WTC11 (cell line): ENCODE measurements at regions not wholly inside any gene's neighbourhood (a gene's known extent, or its start where the extent isn't known, plus 50 kb on each side); places are given as distances from the start of the nearest gene placed in this dataset.

ENCODE experiments used
- ATAC-seq: fragments of 200-7000 bp; cut with Tn5 transposase; 2 replicates; pipeline ENCODE4 v1.10.0; 2021; ENCODE audit warnings: mild to moderate bottlenecking, moderate library complexity
- CTCF ChIA-PET: fragments of 300-600 bp; sonication (Branson Sonifier 250); formaldehyde crosslinking; loops from one replicate; lab custom pipeline; 2021; ENCODE audit warnings: antibody characterized with exemption; lab: Charles Lee
- POLR2A ChIA-PET: fragments of 350-600 bp; sonication (Branson Sonifier 250); formaldehyde crosslinking; loops from one replicate; lab custom pipeline; 2021; ENCODE audit warnings: antibody characterized with exemption; lab: Charles Lee
- DNase-seq: peaks from one replicate; pipeline ENCODE4 v3.0.0; 2021; ENCODE audit warnings: low spot score
- H3K27ac Mint-ChIP-seq: 2 replicates; pipeline ENCODE4 v1.8.0; 2021; ENCODE audit warnings: mixed read lengths
- H3K27me3 Mint-ChIP-seq: 2 replicates; pipeline ENCODE4 v1.8.0; 2021; ENCODE audit warnings: low read depth, mild to moderate bottlenecking, moderate library complexity, mixed read lengths
- H3K36me3 Mint-ChIP-seq: 2 replicates; pipeline ENCODE4 v1.8.0; 2021; ENCODE audit warnings: mixed read lengths
- H3K4me1 Mint-ChIP-seq: 2 replicates; pipeline ENCODE4 v1.8.0; 2022; ENCODE audit warnings: mixed read lengths
- H3K4me3 Mint-ChIP-seq: 2 replicates; pipeline ENCODE4 v1.8.0; 2021; ENCODE audit warnings: mild to moderate bottlenecking, moderate library complexity, mixed read lengths
- H3K9me3 Mint-ChIP-seq: 2 replicates; pipeline ENCODE4 v1.8.0; 2021; ENCODE audit warnings: mixed read lengths
- AFF4 ChIP-seq: sonication (generic); formaldehyde crosslinking; IDR thresholded peaks from 2 replicates; pipeline ENCODE4 v1.8.1; 2023; ENCODE audit warnings: mild to moderate bottlenecking, missing genetic modification reagents, borderline replicate concordance
- ATF1 ChIP-seq: sonication (generic); formaldehyde crosslinking; IDR thresholded peaks from 2 replicates; pipeline ENCODE4 v1.8.1; 2023; ENCODE audit warnings: mild to moderate bottlenecking, moderate library complexity, missing genetic modification reagents
- ATF6 ChIP-seq: sonication (generic); formaldehyde crosslinking; IDR thresholded peaks from 2 replicates; pipeline ENCODE4 v1.8.1; 2023; ENCODE audit warnings: mild to moderate bottlenecking, missing genetic modification reagents
- CDX4 ChIP-seq: fragments of 250-450 bp; sonication (Bioruptor Pico); IDR thresholded peaks from 2 replicates; pipeline ENCODE4 v1.9.0; 2021; ENCODE audit warnings: moderate library complexity, mild to moderate bottlenecking, inconsistent platforms, borderline replicate concordance
- CREB1 ChIP-seq: sonication (generic); formaldehyde crosslinking; IDR thresholded peaks from 2 replicates; pipeline ENCODE4 v1.8.0; 2023; ENCODE audit warnings: mild to moderate bottlenecking, missing genetic modification reagents
- CREM ChIP-seq: sonication (generic); formaldehyde crosslinking; IDR thresholded peaks from 2 replicates; pipeline ENCODE4 v1.8.1; 2022; ENCODE audit warnings: mild to moderate bottlenecking, missing genetic modification reagents, moderate library complexity
- CTCF ChIP-seq: fragments of 200-600 bp; IDR thresholded peaks from 2 replicates; pipeline ENCODE4 v1.8.0; 2022; ENCODE audit warnings: antibody characterized with exemption
- ELF4 ChIP-seq: sonication (generic); formaldehyde crosslinking; IDR thresholded peaks from 2 replicates; pipeline ENCODE4 v1.8.1; 2022; ENCODE audit warnings: low read depth, mild to moderate bottlenecking, moderate library complexity, missing genetic modification reagents
- FOXJ3 ChIP-seq: sonication (generic); formaldehyde crosslinking; IDR thresholded peaks from 2 replicates; pipeline ENCODE4 v1.9.0; 2021; ENCODE audit warnings: missing genetic modification reagents, mild to moderate bottlenecking, borderline replicate concordance
- FOXP1 ChIP-seq: sonication (generic); formaldehyde crosslinking; IDR thresholded peaks from 2 replicates; pipeline ENCODE4 v1.8.0; 2022; ENCODE audit warnings: missing genetic modification reagents, mild to moderate bottlenecking, moderate library complexity, borderline replicate concordance
- HMGXB4 ChIP-seq: sonication (generic); formaldehyde crosslinking; IDR thresholded peaks from 2 replicates; pipeline ENCODE4 v1.8.1; 2023; ENCODE audit warnings: mild to moderate bottlenecking, moderate library complexity, missing genetic modification reagents
- IRF2 ChIP-seq: sonication (generic); formaldehyde crosslinking; IDR thresholded peaks from 2 replicates; pipeline ENCODE4 v1.8.0; 2022; ENCODE audit warnings: low read depth, missing genetic modification reagents, borderline replicate concordance
- MYBL2 ChIP-seq: sonication (generic); formaldehyde crosslinking; IDR thresholded peaks from 2 replicates; pipeline ENCODE4 v1.8.1; 2023; ENCODE audit warnings: mild to moderate bottlenecking, moderate library complexity, missing genetic modification reagents
- NR1H2 ChIP-seq: sonication (generic); formaldehyde crosslinking; IDR thresholded peaks from 2 replicates; pipeline ENCODE4 v1.9.0; 2021; ENCODE audit warnings: mild to moderate bottlenecking, moderate library complexity, missing genetic modification reagents
- PRRX2 ChIP-seq: fragments of 250-450 bp; sonication (Bioruptor Pico); IDR thresholded peaks from 2 replicates; pipeline ENCODE4 v1.8.0; 2021; ENCODE audit warnings: mild to moderate bottlenecking
- RELA ChIP-seq: sonication (generic); formaldehyde crosslinking; IDR thresholded peaks from 2 replicates; pipeline ENCODE4 v1.8.1; 2022; ENCODE audit warnings: missing genetic modification reagents, mild to moderate bottlenecking, borderline replicate concordance
- SOX15 ChIP-seq: fragments of 250-450 bp; sonication (Bioruptor Pico); IDR thresholded peaks from 2 replicates; pipeline ENCODE4 v1.9.0; 2021; ENCODE audit warnings: mild to moderate bottlenecking
- SP1 ChIP-seq: sonication (generic); formaldehyde crosslinking; conservative IDR thresholded peaks from 2 replicates; pipeline ENCODE4 v1.8.1; 2022; ENCODE audit warnings: missing genetic modification reagents
- STAT6 ChIP-seq: sonication (generic); formaldehyde crosslinking; conservative IDR thresholded peaks from 2 replicates; pipeline ENCODE4 v1.8.1; 2023; ENCODE audit warnings: mild to moderate bottlenecking, low read depth, missing genetic modification reagents, moderate library complexity
- ZNF232 ChIP-seq: sonication (generic); formaldehyde crosslinking; IDR thresholded peaks from 2 replicates; pipeline ENCODE4 v1.8.0; 2022; ENCODE audit warnings: mild to moderate bottlenecking, missing genetic modification reagents
- ZNF396 ChIP-seq: fragments of 250-450 bp; sonication (Bioruptor Pico); IDR thresholded peaks from 2 replicates; pipeline ENCODE4 v1.8.0; 2021; ENCODE audit warnings: mild to moderate bottlenecking, moderate library complexity, borderline replicate concordance

GRCh38 chr1:178639326-178639725 is 85.7 kb upstream of the RALGPS2 start:
- DNase-seq: no peak
- ChIA-PET CTCF (no interaction called here), POLR2A (no interaction called here)
- ATAC-seq: no peak
- no peaks in the 10 kb centered on the region for H3K9me3 Mint-ChIP-seq
- H3K4me1 Mint-ChIP-seq: peaks cover 17% of the 10 kb centered on the region
- H3K4me3 Mint-ChIP-seq: no peak overlapping the region
- TF ChIP-seq STAT6 (CRISPR knock-in tag) (no peak), ATF1 (CRISPR knock-in tag) (no peak), CDX4 (CRISPR knock-in tag) (no peak), SP1 (CRISPR knock-in tag) (no peak), SOX15 (CRISPR knock-in tag) (no peak), IRF2 (CRISPR knock-in tag) (no peak)
- no peaks in the 10 kb centered on the region for H3K27me3 Mint-ChIP-seq
- H3K27ac Mint-ChIP-seq: no peak overlapping the region
- no peaks in the 10 kb centered on the region for H3K36me3 Mint-ChIP-seq

- CTCF ChIA-PET: no interaction called here
- H3K4me3 Mint-ChIP-seq: no peak overlapping the region
These were observed 82.8 kb upstream of the RALGPS2 start for GRCh38 chr1:178642282-178642681.

More at GRCh38 chr1:178642282-178642681, 82.8 kb upstream of the RALGPS2 start:
- Mint-ChIP-seq H3K27ac (no peak overlapping the region), H3K36me3 (no peaks in the 10 kb centered on the region), H3K27me3 (no peaks in the 10 kb centered on the region), H3K4me1 (peaks cover 36% of the 10 kb centered on the region), H3K9me3 (no peaks in the 10 kb centered on the region)
- POLR2A ChIA-PET: no interaction called here
- TF ChIP-seq ATF6 (CRISPR knock-in tag): no peak
- TF ChIP-seq CTCF: no peak
- no peak for TF ChIP-seq PRRX2 (CRISPR knock-in tag)
- TF ChIP-seq HMGXB4 (CRISPR knock-in tag): no peak
- no peak for TF ChIP-seq ZNF396
- no peak for TF ChIP-seq MYBL2 (CRISPR knock-in tag)
- TF ChIP-seq AFF4 (CRISPR knock-in tag): no peak
- TF ChIP-seq FOXP1: no peak
- TF ChIP-seq CREM (CRISPR knock-in tag): no peak
- TF ChIP-seq NR1H2 (CRISPR knock-in tag): no peak
- no peak for TF ChIP-seq FOXJ3 (CRISPR knock-in tag)
- no peak for TF ChIP-seq ELF4 (CRISPR knock-in tag)
- TF ChIP-seq CREB1 (CRISPR knock-in tag): no peak
- no peak for TF ChIP-seq ZNF232 (CRISPR knock-in tag)
- no peak for TF ChIP-seq RELA (CRISPR knock-in tag)
- ATAC-seq (no peak), DNase-seq (no peak)
